HCT116 (cell line): ENCODE measurements at regions not wholly inside any gene's neighbourhood (a gene's known extent, or its start where the extent isn't known, plus 50 kb on each side); places are given as distances from the start of the nearest gene placed in this dataset.

Experiments used
- ATAC-seq: fragments of 200-7000 bp; cut with Tn5 transposase; 2 replicates; pipeline ENCODE4 v1.9.1; 2020; ENCODE audit warnings: mild to moderate bottlenecking, moderate library complexity
- BruUV-seq: library from RNA; stranded (reverse); fragments of 400-500 nt; replicated peaks from 2 replicates; lab custom pipeline; 2021; lab: Mats Ljungman, UMichigan
- CTCF ChIA-PET: fragments of 300-600 bp; sonication (Branson Sonifier 250); formaldehyde crosslinking; loops from one replicate; lab custom pipeline; 2021; ENCODE audit warnings: antibody characterized with exemption; lab: Charles Lee
- POLR2A ChIA-PET: fragments of 300-600, 350-600 bp; sonication (Branson Sonifier 250); formaldehyde crosslinking; loops from one replicate; lab custom pipeline; 2021; ENCODE audit warnings: antibody characterized with exemption; lab: Charles Lee
- RAD21 ChIA-PET, 2 experiments: fragments of 300-600 bp; sonication (Branson Sonifier 250); formaldehyde crosslinking; loops; one replicate each; lab custom pipeline; 2023; ENCODE audit warnings: low total read pairs in 2 of 2; ENCODE audit not compliant: uncharacterized antibody in 2 of 2, unreplicated experiment in 2 of 2, low non-redundant PET in 1 of 2; lab: Charles Lee
- DNase-seq: peaks from one replicate; pipeline ENCODE4 v3.0.0-alpha.2; 2010; ENCODE audit warnings: low read depth, low spot score
- H2AFZ ChIP-seq: fragments of 200-600 bp; shearing (Covaris generic), sonication (generic); 2 replicates; pipeline ENCODE4 v1.6.1; 2017; ENCODE audit warnings: low read depth, mixed run types, mixed read lengths, antibody characterized with exemption, low read length; ENCODE audit not compliant: poor library complexity, severe bottlenecking
- H3K27ac ChIP-seq: 2 replicates; pipeline ENCODE4 v1.5.1; 2012; ENCODE audit warnings: low read depth, low read length
- H3K27me3 ChIP-seq: fragments of 200-600 bp; sonication (generic); 2 replicates; pipeline ENCODE4 v1.6.1; 2016; ENCODE audit warnings: mixed run types, low read length, mixed read lengths; ENCODE audit not compliant: insufficient read depth
- H3K36me3 ChIP-seq, 2 experiments: fragments of 200-500 bp in 1 of 2; fragments of 200-600 bp in 1 of 2; sonication (Bioruptor generic) in 1 of 2; sonication (generic) in 1 of 2; 2 replicates each; pipeline versions ENCODE4 v1.5.1 to v1.6.1; 2014 to 2016; ENCODE audit warnings: low read length in 2 of 2, inconsistent platforms in 1 of 2, mixed read lengths in 1 of 2, mixed run types in 1 of 2; ENCODE audit not compliant: insufficient read depth in 2 of 2, control insufficient read depth in 1 of 2
- H3K4me1 ChIP-seq, 2 experiments: fragments of 200-600 bp in 1 of 2; sonication (generic) in 1 of 2; 2 replicates each; pipeline versions ENCODE4 v1.5.1 to v1.6.1; 2012 to 2017; ENCODE audit warnings: low read length in 2 of 2, inconsistent platforms in 1 of 2, mild to moderate bottlenecking in 1 of 2, mixed read lengths in 1 of 2, mixed run types in 1 of 2, moderate library complexity in 1 of 2; ENCODE audit not compliant: insufficient read depth in 2 of 2, control insufficient read depth in 1 of 2
- H3K4me2 ChIP-seq: fragments of 200-600 bp; sonication (generic); 2 replicates; pipeline ENCODE4 v1.6.1; 2017; ENCODE audit warnings: mixed run types, low read length, mixed read lengths
- H3K4me3 ChIP-seq, 2 experiments: fragments of 200-600 bp in 1 of 2; sonication (generic) in 1 of 2; replicated peaks in 1 of 2; 2 replicates each; pipeline ENCODE4 v1.5.1; 2011 to 2016; ENCODE audit warnings: low read length in 2 of 2, control low read depth in 1 of 2, low read depth in 1 of 2, mild to moderate bottlenecking in 1 of 2, mixed read lengths in 1 of 2, mixed run types in 1 of 2
- H3K79me2 ChIP-seq: fragments of 200-600 bp; sonication (generic); 2 replicates; pipeline ENCODE4 v1.6.1; 2017; ENCODE audit warnings: mild to moderate bottlenecking, mixed run types, low read length, moderate library complexity, mixed read lengths; ENCODE audit not compliant: insufficient read depth
- H3K9ac ChIP-seq: fragments of 200-600 bp; sonication (generic); 2 replicates; pipeline ENCODE4 v1.6.1; 2016; ENCODE audit warnings: low read length, mixed read lengths
- H3K9me2 ChIP-seq: fragments of 200-600 bp; sonication (generic), shearing (Covaris generic); 2 replicates; pipeline ENCODE4 v1.6.1; 2017; ENCODE audit warnings: mixed run types, mild to moderate bottlenecking, moderate library complexity; ENCODE audit not compliant: insufficient read depth
- H3K9me3 ChIP-seq, 2 experiments: fragments of 200-500 bp in 1 of 2; fragments of 200-600 bp in 1 of 2; sonication (Bioruptor generic) in 1 of 2; sonication (generic) in 1 of 2; 2 replicates each; pipeline ENCODE4 v1.6.1; 2014 to 2017; ENCODE audit warnings: low read length in 2 of 2, mixed read lengths in 2 of 2, inconsistent platforms in 1 of 2, low read depth in 1 of 2, mild to moderate bottlenecking in 1 of 2, mixed run types in 1 of 2, moderate library complexity in 1 of 2; ENCODE audit not compliant: control insufficient read depth in 1 of 2, insufficient read depth in 1 of 2
- H4K20me1 ChIP-seq: fragments of 200-600 bp; sonication (generic), shearing (Covaris generic); 2 replicates; pipeline ENCODE4 v1.6.1; 2017; ENCODE audit warnings: mixed run types, mild to moderate bottlenecking, moderate library complexity; ENCODE audit not compliant: insufficient read depth
- CBX3 ChIP-seq: IDR thresholded peaks from 2 replicates; pipeline ENCODE4 v1.6.1; 2012; ENCODE audit warnings: low read depth
- EZH2 ChIP-seq: fragments of 200-600 bp; sonication (generic); IDR thresholded peaks from 2 replicates; pipeline ENCODE4 v1.6.1; 2017; ENCODE audit warnings: antibody characterized with exemption, mixed run types
- JUND ChIP-seq: IDR thresholded peaks from 2 replicates; pipeline ENCODE4 v1.6.1; 2012
- POLR2AphosphoS5 ChIP-seq: IDR thresholded peaks from 2 replicates; pipeline ENCODE4 v1.6.1; 2011; ENCODE audit warnings: mild to moderate bottlenecking, low read depth, low read length, moderate library complexity
- REST ChIP-seq: IDR thresholded peaks from 2 replicates; pipeline ENCODE4 v1.6.1; 2012; ENCODE audit warnings: low read depth
- ZNF274 ChIP-seq: fragments of 200-500 bp; sonication (Bioruptor generic); IDR thresholded peaks from 2 replicates; pipeline ENCODE4 v1.6.1; 2014; ENCODE audit warnings: mild to moderate bottlenecking, low read depth, low read length, inconsistent platforms
- intact Hi-C: fragments of 100-400 bp; cut with micrococcal nuclease; formaldehyde crosslinking; loops from 2 replicates; pipeline ENCODE4 v1.10.0; 2022
- TF ChIP-seq, protein P1 (sequence below): IDR thresholded peaks from 2 replicates; pipeline ENCODE4 v1.6.1; 2012

- RAD21 ChIA-PET: no interaction called here
Measured at GRCh38 chr3:101123081-101123480, 129.9 kb upstream of the ABI3BP start.

More at GRCh38 chr3:101123081-101123480, 129.9 kb upstream of the ABI3BP start:
- Histone ChIP-seq H3K27me3 (no peaks in the 10 kb centered on the region), H3K4me2 (no peak overlapping the region), H3K9ac (no peak overlapping the region), H3K79me2 (no peaks in the 10 kb centered on the region), H2AFZ (no peak overlapping the region), H3K36me3 (no peaks in the 10 kb centered on the region), H3K4me1 (no peaks in the 10 kb centered on the region), H3K27ac (no peak overlapping the region), H3K9me3 (no peaks in the 10 kb centered on the region), H4K20me1 (no peaks in the 10 kb centered on the region), H3K4me3 (no peak overlapping the region), H3K9me2 (no peaks in the 10 kb centered on the region)
- intact Hi-C loops: no loop called here
- ChIA-PET CTCF (no interaction called here), POLR2A (no interaction called here)
- DNase-seq (no peak), ATAC-seq (no peak)
- no TSS peak for BruUV-seq
- TF ChIP-seq EZH2 (no peak), ZNF274 (no peak), REST (no peak), CBX3 (no peak), JUND (no peak), POLR2AphosphoS5 (no peak)
- TF ChIP-seq, protein P1, sequence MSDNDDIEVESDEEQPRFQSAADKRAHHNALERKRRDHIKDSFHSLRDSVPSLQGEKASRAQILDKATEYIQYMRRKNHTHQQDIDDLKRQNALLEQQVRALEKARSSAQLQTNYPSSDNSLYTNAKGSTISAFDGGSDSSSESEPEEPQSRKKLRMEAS: no peak
